Astrocyte of the hippocampus (primary cell): ENCODE measurements at regions not wholly inside any gene's neighbourhood (a gene's known extent, or its start where the extent isn't known, plus 50 kb on each side); places are given as distances from the start of the nearest gene placed in this dataset.
"Not testable (repeated sequence)": the region's sequence is repeated elsewhere in the genome, so short reads cannot be mapped to it uniquely, and the experiment has no call there.

Source experiments
- DNase-seq: peaks from one replicate; pipeline ENCODE4 v3.0.0; 2011; ENCODE audit warnings: low read depth, low spot score

DNA sequence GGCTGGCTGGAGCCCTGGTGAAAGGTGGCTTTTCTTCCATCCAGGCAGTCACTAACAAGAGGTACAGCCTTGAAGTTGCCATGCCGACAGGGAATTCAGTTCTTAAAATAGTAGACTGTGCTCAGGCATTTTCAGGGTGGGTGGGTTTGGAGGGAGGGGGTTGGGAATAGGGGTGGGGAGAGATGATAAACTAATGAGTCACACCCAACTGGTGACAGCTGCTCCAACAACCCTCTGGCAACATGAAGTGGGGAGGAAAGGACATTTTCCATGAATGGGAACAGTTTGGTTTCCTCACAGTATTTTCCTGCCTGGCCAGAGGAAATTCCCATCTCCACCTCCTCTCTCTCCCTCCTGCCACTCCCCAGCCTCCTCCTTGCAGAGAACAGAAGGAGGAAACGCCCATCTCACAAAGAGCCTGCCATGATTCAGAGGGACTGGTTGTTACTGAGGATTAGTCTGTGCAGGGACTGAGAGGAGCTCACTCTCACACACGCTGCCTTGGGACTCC is 113.0 kb upstream of the SLC1A4 start:
- peak; percentile 92 for DNase-seq

GRCh38 chr2:64879745-64880144 is 109.5 kb upstream of the SLC1A4 start:
- DNase-seq, result no peak

- DNase-seq, result no peak
Measured at GRCh38 chr2:64880193-64880951, 108.8 kb upstream of the SLC1A4 start.

GRCh38 chr2:64881037-64881492 is 108.1 kb upstream of the SLC1A4 start:
- DNase-seq, result no peak

DNA sequence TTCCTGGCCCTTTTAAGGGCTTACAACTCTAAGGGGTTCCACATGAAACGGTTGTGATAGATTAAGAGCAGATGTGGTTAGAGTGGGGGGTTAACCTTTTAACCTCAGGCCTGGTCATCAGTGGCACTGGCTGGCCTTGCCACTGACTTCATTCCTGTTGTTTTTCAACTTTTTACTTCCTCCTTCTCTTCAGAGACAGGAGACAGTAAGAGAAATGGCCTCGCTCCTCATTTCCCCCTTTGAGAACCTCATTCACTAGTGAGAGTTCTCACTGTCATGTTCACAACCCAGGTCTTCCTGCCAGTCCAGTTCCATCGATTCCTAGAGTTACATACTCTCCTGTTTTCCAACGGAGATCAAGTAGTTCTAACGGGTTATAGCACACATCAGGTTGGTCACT is 101.6 kb upstream of the SLC1A4 start:
- DNase-seq, result no peak

DNA sequence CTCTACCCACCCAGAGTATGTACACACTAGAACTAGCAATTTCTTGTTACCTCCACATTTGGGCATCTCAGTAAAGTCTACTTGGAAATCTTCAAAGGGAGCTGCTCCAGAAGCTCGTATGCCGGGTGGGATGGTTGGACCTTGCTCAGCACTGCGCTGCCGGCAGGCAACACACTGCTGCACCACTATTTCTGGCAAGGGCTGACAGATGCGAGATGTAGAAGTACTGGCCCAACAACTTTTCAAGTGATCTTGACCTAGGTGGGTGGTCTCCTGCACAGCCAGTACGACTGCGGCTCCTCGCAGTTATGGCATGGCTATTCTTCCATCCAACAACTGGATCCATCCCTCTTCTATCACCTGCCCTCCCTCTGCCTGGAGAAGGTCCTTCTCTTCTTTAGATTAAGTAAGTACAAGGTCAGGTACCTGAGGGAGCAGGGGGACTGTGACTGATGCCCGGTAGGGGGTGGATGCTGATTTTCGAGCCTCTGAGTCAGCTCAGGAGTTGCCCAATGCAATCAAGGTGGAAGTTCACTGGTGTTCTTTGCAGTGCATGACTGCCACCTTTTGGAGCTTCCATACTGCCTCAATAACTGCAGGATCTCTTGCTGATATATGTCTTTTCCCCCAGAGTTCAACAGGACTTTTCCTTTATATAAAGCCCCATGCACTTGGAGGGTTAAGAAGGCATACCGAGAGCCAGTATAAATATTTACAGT is 100.4 kb upstream of the SLC1A4 start:
- peak; percentile 53 for DNase-seq

- DNase-seq, result no peak
Measured at GRCh38 chr2:64889803-64890202, 99.4 kb upstream of the SLC1A4 start.

- DNase-seq, result not testable (repeated sequence)
Measured at GRCh38 chr2:64896572-64896971, 92.6 kb upstream of the SLC1A4 start.

- no peak for DNase-seq
Measured at GRCh38 chr2:64899081-64899865, 89.9 kb upstream of the SLC1A4 start.

DNA sequence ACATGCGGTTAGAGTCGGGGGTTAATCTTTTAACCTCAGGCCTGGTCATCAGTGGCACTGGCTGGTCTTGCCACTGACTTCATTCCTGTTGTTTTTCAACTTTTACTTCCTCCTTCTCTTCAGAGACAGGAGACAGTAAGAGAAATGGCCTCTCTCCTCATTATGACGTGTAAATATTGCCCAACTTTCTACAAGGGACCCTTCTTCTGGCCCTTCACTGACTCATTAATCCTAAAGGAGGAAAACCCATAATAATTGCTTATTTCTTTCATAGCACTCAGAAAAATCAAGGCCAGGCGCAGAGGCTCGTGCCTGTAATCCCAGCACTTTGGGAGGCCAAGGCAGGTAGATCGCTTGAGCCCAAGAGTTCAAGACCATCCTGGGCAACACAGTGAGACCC is 89.3 kb upstream of the SLC1A4 start:
- not testable (repeated sequence) for DNase-seq

- no peak for DNase-seq
Measured at GRCh38 chr2:64904413-64905329, 84.5 kb upstream of the SLC1A4 start.

DNA sequence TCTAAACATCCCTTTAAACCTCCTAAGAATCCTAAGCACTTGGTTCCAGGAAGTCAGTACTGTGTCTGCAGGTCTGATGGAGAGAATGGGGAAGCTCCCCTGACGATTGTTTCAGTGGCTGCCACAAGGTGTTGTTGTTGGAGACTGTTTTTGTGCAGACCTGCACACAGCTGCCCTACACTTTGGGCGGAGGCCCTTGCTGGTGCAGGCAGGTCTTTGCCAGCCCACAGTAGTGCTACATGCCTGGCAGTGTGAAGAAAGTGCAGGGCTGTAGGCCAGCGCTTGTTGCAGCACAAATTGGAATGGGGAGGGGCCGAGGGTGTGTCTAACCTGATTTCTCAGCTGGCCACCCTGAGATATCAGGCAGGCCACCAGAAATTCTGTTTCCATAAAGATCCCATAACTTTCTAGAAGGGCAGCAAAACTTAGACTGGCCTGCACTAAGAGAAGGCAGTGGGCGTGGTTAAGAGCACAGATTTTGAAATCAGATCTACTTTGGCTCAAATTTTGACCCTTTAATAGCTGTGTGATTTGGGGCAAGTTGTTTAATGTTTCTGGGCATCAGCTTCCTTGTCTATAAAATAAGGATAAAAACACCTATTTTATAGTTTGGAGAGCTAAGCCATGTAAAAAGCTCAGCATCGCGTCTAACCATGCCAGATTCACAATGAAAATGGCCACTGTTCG is 83.7 kb upstream of the SLC1A4 start:
- no peak for DNase-seq

DNA sequence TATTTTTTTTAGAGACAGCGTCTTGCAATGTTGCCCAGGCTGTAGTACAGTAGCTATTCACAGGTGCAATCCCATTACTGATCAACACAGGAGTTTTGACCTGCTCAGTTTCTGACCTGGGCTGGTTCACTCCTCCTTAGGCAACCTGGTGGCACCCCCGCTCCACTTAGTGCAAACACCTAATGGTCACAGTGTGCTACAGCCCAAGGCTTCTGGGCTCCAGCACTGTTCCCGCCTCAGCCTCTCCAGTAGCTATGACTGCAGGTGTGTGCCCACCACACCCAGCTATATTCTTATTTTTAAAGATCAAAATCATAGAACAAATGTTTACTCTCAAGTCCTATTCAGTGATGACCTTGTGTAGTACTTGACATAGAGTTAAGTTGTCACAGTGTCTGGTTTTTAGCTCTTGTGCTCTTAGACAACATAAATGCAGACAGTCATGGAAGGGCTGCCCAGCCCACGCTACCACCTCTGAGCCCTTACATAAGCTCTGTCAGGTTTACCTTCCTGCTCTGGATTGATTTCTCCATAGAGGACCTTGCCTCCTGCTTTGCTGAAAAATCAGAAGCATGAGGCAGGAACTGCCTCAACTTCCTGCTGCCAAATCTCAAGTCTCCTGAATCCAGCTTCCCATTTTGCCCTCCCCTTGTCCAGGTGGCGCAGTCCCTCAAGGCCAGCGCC is 82.2 kb upstream of the SLC1A4 start:
- DNase-seq, result no peak

GRCh38 chr2:64908406-64908805 is 80.8 kb upstream of the SLC1A4 start:
- no peak for DNase-seq

GRCh38 chr2:64910523-64910922 is 78.7 kb upstream of the SLC1A4 start:
- DNase-seq, result no peak

DNA sequence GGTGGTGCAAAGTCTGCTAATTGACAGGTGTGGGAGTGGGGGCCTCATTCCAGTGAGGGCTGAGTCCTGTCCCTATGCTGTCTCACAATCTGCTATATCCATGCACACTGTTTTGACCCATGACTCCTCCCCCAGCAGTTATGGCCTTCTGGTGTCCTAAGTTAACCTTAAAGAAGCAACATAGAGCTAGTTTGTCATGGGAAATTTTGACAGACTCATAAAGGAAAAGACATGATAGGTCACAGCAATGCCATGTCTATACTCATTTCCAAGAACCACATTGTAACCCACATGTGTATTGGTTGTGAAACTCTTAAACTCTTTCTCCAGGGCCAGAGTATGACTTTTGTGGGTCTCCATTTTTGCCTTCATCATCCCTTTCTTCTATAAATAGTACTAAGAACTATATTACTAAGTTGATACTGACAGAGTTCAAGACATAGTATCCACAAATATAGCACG is 78.2 kb upstream of the SLC1A4 start:
- no peak for DNase-seq

DNA sequence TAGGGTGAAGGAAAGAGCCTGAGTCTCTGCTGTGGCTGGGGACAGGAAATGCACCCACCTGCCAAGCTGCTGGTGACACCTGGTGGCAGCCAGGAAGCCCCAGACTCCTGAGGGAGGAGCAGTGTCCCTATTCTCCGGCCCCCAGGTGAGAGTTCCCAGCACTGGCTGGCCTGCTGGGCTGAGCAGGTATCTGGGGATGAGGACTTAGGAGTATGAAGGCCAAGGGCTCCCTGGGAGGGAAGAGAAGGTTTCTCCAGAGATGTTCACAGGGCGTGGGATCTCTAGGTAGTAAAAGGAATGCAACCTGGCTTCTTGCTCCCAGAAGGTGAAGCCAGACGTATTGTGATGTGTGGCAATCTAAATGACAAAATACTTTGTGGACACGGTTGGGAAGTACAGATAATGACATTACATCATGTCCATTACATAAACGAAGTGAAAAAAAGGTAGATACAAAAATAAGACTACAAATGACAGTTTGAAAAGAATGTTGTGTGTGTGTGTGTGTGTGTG is 75.8 kb upstream of the SLC1A4 start:
- DNase-seq, result peak; percentile 16

GRCh38 chr2:64914247-64914646 is 75.0 kb upstream of the SLC1A4 start:
- DNase-seq, result no peak

DNA sequence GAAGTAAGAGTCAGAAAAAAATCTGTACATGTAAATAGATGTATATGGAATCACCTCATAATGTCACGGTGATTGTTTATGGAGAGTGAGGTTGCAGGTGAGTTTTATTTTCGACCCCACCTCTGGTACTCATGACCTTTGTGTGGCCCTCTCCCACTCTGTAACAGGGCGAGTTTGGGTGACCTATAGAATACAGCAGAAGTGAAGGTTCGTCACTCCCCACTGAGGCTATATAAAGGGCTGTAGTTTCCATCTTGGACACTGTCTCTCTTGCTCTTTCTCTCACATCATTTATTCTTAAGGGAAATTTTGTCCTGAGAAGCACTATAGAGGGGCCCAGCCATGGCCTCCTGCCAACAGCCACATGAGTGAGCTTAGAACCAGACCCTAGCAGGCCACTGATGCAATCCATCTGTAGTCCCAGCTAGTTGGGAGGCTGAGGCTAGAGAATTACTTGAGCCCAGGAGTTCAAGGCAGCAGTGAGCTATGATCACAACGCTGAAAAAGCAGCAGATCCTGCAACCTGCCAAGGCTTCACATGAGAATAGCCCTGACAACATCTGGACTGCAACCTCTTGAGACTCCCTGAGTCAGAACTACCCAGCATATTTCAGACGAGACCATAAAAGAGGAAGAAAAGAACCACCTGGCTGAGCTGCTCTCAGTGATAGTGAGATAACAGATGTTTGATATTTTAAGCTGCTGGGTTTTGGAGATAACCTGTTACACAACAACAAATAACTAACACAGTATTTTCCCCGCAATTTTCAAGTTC is 74.3 kb upstream of the SLC1A4 start:
- DNase-seq, result no peak
